ENCODE measurements at regions not wholly inside any gene's neighbourhood (a gene's known extent, or its start where the extent isn't known, plus 50 kb on each side); places are given as distances from the start of the nearest gene placed in this dataset.

DNA sequence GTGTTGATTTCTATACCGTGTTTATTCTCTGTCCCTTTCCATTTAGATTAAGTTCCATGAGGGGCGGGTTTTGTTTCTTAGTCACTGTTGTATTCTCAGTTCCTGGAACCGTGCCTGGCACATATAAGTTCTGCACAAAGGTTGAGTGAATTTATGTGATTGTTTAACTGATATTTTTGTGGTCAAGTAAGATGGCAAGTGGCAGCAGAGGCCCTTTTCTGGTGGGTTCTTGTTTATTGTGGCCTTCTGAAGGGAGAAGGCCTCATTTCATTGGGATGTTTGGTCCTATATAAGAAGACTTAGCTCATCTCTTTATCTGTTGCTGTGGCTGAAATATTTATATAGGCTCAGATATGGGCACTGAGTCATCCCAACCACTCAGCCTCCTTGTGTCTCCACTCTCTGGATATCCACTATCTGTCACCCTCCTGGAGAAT lies 262.5 kb downstream of the PSAT1 start:
- DNase-seq (ENCODE audit: low read depth in 1 of 2, low spot score in 1 of 2), result no peak

DNA sequence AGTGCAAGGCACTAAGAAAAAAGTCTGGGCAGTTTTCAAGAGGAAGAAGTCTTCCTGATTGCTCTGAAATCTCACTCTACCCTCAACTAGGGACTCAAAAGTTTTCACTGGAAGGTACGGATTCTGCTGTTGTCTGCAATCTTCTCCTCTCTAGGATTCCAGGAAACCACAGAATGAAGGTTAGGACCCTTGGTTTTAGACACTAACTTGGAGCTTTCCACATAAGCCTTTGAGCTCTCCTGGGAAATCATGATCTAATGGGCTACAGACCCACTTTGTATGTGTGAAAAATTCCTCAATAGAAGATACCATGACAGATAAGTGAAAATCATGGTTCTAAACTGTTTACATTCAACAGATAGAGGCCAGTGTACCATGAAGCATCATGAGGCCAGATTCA lies 265.1 kb downstream of the PSAT1 start:
- DNase-seq (ENCODE audit: low read depth in 1 of 2, low spot score in 1 of 2), result no peak

DNA sequence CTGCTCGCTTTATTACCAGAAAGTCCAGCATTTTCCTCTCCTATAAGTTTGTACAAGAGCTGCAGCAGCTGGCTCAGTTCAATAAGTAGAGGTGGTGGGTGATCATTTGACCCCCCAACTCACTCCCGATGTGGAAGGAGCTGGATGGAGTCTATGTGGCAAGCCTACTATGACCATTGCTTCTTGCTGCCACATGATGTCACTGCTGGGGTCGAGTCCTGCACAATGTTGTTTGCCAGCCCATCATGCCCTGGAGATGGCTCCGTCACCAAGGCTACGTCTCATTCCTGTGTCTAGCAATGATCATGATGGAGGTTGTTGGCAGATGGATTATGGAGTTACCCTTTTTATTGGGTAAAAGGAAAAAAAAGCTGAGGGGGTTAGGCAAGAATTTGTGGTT lies 266.3 kb downstream of the PSAT1 start:
- DNase-seq (ENCODE audit: low read depth in 1 of 2, low spot score in 1 of 2), result no peak

DNA sequence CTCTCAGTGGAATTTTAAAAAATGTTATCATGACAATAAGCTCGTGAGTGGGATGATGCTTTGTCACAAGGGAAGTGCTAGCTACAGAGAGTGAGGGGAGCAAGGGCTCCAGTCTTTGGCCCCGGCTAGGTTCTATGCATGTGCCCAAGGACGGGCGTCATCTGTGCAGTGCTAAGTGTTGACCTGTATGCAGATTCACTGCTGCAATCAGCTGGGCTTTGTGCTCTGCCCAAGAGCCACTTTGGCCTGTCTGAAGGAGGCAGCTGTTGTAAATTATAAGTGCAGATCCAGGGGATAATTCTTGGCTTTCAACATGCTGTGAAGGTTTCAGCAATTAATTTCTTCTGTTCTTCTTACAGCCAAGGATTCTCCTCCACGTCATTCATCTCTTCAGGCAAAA lies 268.6 kb downstream of the PSAT1 start:
- DNase-seq (ENCODE audit: low read depth in 1 of 2, low spot score in 1 of 2), result no peak

DNA sequence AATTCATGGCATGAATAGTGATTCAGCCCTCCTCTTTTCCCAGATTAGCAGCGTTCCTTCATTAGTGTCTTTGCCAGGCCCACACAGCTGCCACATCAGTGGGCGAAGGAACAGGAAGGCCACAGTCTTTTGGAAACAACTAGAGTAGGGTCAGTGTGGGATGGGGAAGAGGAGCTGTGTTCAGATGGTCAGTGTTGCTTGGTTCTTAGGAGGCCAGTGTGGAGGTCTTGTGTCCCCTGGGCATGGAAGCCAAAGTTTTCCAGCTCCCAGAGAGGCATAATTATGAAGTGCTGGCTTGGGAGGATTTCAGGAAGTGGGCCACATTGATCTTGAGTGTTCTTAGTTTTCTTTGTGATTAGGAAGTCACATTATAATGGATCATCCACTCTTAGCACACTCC lies 269.6 kb downstream of the PSAT1 start:
- DNase-seq (ENCODE audit: low read depth in 1 of 2, low spot score in 1 of 2), result no peak

DNA sequence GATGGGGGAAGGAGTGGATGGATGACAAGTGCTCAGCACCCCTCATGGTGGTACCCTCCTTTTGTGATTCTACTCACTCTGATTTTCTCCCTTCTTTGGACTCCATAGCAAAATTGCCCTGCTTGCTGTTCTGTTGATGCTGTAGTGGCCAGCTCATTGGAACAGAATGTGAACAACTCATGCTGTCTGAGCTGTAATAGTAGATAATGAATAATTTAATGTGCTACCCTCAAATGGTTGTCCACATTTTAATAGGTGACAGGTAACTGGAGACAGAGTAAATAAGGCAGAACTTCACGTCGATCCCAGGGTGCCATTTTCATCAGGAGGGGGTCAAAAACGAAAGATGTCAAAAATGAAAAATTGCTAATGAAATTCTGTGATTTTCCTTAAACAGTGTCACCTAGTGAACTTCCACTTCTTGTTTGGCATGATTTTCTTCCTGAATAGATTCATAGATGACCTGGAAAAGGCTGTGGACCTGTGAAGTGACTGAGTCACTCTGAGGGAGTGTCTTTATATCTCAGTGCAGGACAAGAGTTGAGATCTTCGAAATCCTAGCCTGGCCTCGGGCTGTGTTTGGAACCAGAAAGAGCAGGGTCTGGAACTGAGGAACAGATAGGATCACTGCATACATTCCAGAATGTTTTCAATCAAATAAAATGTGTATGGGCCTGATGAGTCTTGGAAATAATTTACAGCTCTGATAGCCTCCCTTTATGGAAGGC lies 270.2 kb downstream of the PSAT1 start:
- DNase-seq (ENCODE audit: low read depth in 1 of 2, low spot score in 1 of 2), result no peak

DNA sequence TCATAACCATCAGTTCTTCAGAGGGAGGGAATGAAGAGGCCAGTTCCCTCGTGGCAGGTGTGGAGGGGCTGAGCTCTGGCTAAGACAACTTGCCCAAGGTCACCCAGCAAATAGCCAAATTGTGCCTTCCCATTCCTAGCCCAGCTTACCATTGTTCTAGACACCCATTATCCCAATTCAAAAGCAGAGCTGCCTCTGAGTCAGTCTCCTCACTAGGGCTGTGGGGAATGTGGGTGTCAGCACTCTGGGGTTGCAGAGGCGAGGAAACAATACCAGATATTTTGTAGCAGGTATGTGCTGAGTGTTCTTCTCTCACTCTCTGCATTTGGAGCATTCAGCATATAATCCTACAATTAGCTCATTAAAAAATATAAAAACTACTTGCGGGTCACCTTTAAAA lies 270.8 kb downstream of the PSAT1 start:
- no peak for DNase-seq (ENCODE audit: low read depth in 1 of 2, low spot score in 1 of 2)

- no peak for DNase-seq (ENCODE audit: low read depth in 1 of 2, low spot score in 1 of 2)
These were observed 271.8 kb downstream of the PSAT1 start for GRCh38 chr9:78568774-78569173.

DNA sequence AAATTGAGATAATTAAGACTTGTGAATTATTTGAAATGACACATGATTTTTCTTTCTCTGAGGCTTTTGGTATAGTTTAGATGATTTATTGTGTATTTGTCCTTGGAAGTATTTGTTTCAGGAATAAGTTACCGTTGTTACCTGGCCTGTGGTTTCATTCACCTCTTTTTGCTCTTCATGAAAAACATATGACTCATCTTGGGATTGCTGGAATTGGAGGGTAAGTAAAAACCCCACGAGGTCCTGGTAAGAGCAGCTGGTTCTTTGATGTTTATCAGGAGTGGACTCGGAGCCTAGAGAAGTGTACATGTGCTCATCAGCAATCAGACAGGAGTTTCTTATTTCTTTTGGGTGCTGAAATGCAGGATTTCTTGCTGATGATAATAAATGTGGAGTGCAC lies 275.3 kb downstream of the PSAT1 start:
- no peak for DNase-seq (ENCODE audit: low read depth in 1 of 2, low spot score in 1 of 2)

DNA sequence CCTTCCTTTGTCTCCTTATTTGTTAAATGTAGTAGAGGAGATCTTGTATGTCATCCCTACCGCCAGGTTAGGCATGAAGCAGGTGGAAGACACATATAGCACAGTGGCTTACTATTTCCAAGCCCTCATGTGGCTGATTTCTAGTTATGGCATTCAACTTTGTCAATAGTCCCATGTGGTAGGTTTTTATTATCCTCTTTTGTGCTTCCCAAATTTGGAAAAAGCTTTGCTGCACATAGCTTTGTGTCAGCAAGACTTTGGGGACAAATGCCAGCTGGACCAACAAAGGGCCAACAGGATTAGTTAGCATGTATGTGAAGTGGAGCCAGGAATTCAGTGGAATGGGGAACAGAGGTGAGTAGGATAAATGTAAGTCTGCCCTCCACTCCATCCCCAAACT lies 276.3 kb downstream of the PSAT1 start:
- DNase-seq (ENCODE audit: low read depth in 1 of 2, low spot score in 1 of 2), result no peak

DNA sequence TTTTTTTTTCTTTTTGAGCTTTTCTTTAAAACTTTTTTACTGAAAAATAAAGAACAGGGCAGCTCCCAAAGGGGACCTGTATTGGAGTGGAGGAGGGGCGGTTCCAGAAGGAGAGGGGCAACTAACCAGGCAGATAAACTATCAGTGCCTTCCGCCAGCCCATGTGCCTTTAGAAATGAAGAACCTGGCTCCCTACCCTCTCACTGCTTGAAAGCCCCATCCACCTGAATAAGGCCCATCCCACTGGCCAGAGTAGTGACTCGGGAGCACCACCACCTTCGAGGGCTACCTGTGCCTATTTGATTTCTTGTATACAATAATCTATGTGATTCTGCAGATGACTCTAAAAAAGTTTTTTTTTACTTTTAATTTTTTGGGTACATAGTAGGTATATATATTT lies 276.7 kb downstream of the PSAT1 start:
- DNase-seq (ENCODE audit: low read depth in 1 of 2, low spot score in 1 of 2), result no peak

DNA sequence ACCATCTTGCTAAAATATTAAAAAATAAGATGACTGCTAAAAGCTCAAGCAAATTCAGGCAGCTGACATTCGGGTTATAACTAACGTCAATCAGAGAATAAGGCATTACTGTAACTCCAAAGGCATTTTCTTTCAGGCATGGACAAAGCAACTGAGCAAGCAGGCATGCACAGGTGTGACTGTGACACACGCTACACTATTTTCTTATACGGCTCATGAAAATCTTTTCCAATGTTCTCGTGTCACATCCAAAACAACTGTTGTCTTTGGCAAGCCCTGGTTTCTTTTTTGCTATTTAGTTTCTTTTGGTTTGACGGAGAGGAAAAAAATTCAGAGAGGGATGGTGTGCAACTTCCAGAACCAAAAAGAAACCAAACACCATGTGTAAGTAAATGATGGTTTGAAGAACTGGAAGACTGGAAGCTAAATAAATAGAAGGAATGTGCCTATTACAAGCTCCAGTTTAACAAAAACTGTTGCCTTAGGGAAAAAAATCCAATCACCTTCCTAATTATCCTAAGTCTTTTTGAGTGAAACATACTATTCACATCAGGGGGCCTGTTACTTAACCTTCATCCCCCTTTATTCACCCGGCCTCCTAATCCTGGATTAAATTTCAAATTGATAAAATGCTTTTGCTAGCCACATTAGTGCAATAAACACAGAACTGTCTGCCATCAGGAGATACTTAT lies 277.6 kb downstream of the PSAT1 start:
- no peak for DNase-seq (ENCODE audit: low read depth in 1 of 2, low spot score in 1 of 2)

DNA sequence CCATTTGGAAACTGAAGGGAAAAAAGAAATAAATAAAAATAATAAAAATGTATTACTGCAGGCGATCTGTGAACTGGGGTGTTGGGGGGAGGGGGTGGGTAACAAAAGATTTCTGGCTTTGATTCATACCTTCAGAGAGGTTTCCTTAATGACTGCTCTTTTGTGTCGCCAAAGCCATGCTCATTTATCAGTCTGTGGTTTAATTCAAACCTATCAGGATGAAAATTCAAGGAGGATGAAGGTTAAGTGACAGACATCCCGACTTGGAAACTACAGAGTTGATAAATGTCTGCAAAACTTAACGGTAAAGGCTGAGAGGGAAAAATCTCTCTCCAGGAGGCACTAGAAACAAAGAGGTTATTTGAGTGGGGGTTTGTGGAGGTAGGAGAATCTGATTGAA lies 278.2 kb downstream of the PSAT1 start:
- DNase-seq (ENCODE audit: low read depth in 1 of 2, low spot score in 1 of 2), result no peak

DNA sequence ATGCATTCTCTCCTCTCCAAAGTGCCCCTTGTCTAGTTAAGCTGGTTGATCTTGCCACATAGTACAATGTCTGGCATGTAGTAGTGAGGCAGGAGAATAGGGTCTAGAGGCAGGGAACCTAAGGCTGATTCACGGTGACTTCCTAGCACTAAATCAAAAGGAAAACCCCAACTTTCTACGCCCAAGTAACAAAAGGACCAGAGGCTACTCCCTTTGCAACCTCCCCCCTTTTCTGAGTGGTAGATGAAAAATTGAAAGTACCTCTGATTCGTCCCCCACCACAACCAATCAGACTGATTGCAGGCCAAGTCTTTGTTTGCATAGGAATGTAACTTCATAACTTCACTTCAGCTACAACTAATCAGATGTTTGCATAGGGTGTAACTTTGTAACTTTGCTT lies 278.8 kb downstream of the PSAT1 start:
- DNase-seq (ENCODE audit: low read depth in 1 of 2, low spot score in 1 of 2), result no peak

DNA sequence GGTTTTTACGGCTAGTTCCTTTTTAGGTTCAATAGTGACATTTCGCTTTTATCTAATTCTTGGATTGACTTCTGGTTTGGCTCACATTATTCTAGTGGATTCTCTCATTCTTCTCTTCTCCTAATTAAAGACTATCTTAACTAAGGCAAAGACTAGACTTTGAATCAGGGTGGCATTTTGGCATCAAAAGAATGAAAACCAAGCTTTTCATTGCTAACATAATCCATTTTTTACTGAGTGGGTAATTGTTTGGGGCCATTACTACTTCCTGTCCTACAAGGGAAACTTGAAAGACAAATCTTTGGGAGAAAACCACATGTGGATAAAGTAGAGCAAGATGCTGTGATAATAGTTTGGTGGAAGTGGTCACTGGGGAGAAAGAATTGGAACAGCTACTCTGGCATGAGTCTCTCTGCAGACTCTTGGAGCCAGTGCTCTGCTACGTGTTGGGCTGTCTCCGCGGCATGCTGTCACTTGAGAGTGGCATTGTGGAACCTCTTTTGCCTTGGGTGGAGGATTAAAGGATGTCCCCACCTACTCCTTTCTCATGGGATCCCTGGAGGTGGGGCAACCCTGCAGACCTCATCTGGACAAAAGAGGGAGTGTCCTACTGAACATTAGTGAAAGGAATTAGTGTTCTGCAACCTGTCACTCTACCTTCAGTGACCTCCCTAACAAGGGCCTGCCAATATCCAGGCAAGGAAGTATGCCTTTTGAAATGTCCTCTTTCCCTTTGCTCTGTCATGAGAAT lies 280.4 kb downstream of the PSAT1 start:
- no peak for DNase-seq (ENCODE audit: low read depth in 1 of 2, low spot score in 1 of 2)

DNA sequence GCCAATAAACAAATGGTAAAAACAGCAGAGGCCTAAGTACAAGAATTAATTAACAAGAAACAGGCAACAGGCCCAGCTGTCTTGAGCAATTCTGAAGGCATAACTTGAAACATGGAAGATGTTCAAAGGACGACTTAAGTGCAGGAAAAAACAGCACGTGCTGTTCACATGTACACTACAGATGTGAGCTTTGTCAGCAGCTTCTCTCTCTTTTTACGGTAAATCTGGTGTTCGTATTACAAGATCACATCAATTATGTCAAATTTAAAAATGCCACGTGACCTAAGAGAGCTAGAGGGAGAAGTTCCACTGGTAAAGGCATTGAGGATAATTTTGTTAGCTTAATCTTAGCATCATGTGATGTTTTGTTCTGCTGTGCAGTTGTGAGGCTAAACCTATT lies 281.1 kb downstream of the PSAT1 start:
- no peak for DNase-seq (ENCODE audit: low read depth in 1 of 2, low spot score in 1 of 2)

DNA sequence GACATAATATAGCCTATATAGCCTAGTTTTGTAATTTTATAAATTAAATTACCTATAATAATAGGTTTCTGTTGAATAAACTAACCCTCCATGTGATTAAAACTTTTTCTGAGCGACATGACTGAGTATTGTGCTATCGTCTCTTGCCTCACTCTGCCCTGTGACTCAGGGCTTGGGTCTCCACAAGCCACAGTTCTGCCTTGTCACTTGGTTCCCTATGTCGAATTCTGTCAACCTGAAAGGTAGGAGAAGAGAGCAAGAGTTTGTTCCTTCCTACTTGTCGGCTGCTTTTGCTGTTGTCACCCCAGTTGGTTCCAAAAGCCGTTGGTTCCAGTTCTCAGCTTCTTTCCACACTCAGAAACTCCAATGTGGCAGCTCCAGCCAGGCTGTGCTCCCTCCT lies 285.9 kb downstream of the PSAT1 start:
- no peak for DNase-seq (ENCODE audit: low read depth in 1 of 2, low spot score in 1 of 2)

DNA sequence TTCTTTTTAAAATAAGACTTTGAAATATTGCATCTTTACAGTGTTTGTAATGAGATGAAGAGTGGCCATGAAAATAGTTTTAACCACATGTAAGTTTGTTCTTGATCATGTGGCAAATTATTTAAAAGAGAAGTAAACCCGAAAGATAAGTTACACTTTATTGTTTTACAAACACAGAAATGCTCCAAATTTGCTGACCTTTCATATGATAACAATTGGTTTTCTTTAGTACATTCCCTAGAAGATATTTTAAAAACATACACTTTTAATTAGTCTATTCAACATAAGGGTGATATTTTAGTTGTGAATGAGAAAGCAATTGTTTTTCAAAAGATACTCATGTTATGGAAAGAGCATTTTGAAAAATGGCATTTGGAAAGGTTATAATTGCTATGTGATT lies 287.7 kb downstream of the PSAT1 start:
- DNase-seq (ENCODE audit: low read depth in 1 of 2, low spot score in 1 of 2), result no peak

DNA sequence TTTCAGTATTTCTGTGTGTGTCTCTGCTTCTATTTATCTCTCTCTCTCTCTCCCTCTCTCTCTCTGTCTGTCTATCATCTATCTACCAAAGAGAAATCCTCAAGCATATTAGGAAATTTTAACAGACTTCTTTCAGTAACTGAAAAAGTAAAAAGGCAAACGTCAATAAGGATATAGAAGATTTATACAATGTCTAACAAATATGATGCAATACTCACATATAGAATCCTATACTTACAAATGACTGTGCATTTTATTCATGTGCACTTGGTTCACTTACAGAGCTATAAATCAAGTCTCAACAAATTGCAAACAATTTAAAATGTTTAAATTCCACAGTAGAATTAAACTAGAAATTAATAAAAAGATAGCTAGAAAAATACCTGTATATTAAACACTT lies 289.0 kb downstream of the PSAT1 start:
- DNase-seq (ENCODE audit: low read depth in 1 of 2, low spot score in 1 of 2), result no peak

DNA sequence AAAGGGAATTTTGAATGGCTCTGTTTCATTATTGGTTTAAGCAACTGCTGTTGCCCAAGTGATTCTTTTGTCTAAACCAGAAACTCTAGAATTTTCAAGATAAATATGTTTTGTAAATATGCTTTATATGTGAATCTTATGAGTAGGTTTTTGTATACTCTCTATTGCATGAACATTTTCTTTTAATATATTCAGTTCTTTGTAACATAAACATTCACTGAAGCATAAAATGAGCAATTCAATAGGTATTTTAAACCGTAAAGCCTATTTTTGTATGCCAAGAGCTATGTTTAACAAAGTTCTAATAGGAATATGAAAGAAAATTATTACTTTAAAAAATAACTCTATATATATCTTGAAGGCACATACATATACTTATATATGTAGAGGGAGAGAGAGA lies 293.1 kb downstream of the PSAT1 start:
- DNase-seq (ENCODE audit: low read depth in 1 of 2, low spot score in 1 of 2), result no peak

DNA sequence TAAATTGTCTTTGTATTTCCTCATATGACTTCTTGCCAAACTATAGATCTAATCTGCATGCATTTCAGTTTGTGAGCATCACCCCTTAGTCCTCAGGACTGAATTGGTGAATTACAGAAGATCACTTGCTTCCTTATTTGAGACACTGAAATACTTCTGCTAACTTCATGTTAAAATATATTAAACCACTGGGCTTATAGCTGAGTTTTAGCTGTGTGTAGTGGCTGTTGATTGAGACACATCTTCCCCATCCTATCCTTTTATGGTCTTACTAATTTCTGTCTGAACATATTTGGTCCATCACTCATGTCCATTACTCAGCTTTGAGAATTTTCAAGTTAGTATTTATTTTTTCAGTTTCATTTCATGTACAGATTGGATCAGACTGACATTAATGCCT lies 295.9 kb downstream of the PSAT1 start:
- no peak for DNase-seq (ENCODE audit: low read depth in 1 of 2, low spot score in 1 of 2)

DNA sequence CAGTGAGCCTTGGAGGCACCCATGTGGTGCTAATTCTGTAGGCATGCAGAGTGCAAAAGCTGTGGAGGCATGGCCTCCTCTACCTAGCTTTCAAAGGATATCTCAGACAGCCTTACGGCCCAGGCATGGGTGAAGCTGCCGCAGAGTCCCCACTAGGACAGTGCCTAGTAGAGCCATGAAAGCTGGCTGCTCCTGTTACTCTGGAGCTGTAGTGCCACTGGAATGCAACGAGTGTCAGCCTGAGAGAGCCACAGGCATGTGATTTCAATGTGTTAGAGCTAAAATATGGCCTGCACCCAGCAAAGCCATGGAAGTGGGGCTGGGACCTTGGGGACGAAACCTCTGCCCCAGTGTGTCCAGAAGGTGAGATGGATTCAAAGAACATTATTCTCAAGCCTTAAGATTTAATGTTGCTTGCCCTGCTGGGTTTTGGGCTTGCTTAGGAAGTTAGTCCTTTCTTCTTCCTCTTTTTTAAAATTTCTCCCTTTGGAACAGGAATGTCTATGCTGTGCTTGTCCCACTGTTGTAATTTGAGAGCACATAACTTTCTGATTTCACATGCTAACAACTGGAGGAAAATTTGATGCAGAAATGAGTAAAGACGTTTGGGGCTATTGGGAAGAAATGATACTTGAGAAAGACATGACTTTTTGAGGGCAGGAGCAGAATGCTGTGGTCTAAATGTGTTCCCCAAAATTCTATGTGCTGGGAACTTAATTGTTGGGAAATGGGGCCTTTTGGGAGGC lies 298.4 kb downstream of the PSAT1 start:
- DNase-seq (ENCODE audit: low read depth in 1 of 2, low spot score in 1 of 2), result no peak

Measured in activated CD4-positive, alpha-beta T cell treated with anti-CD3 and anti-CD28 coated beads, Interleukin-2, amount 50 U/mL, for 24 hours (primary cell).